Suprapubic skin (tissue), 4 donors: ENCODE measurements at regions not wholly inside any gene's neighbourhood (a gene's known extent, or its start where the extent isn't known, plus 50 kb on each side); places are given as distances from the start of the nearest gene placed in this dataset.

Experiments used
- DNase-seq, 2 donors: peaks; one replicate each; pipeline ENCODE4 v3.0.0-alpha.2; 2019; ENCODE audit warnings: low spot score in 2 of 2
- H3K27ac ChIP-seq: fragments of 200-600 bp; sonication (generic); one replicate; pipeline ENCODE4 v1.5.1; 2019
- H3K27me3 ChIP-seq: fragments of 200-600 bp; sonication (generic); one replicate; pipeline ENCODE4 v1.5.1; 2019
- H3K36me3 ChIP-seq: fragments of 200-600 bp; sonication (generic); one replicate; pipeline ENCODE4 v1.5.1; 2019
- H3K4me1 ChIP-seq: fragments of 200-600 bp; sonication (generic); one replicate; pipeline ENCODE4 v1.5.1; 2019
- H3K4me3 ChIP-seq: fragments of 200-600 bp; sonication (generic); one replicate; pipeline ENCODE4 v1.5.1; 2019; ENCODE audit warnings: mild to moderate bottlenecking
- H3K9me3 ChIP-seq: fragments of 200-600 bp; sonication (generic); one replicate; pipeline ENCODE4 v1.5.1; 2019
- CTCF ChIP-seq, 2 donors: fragments of 200-600 bp in 1 of 2; fragments of 450-650 bp in 1 of 2; sonication (generic) in 1 of 2; IDR thresholded peaks; one replicate each; pipeline ENCODE4 v1.5.1; 2016 to 2019; ENCODE audit warnings: antibody characterized with exemption in 2 of 2, mild to moderate bottlenecking in 1 of 2, moderate library complexity in 1 of 2
- EP300 ChIP-seq: sonication (generic); formaldehyde crosslinking; IDR thresholded peaks from one replicate; pipeline ENCODE4 v1.6.1; 2017; ENCODE audit warnings: antibody characterized with exemption
- POLR2A ChIP-seq, 2 donors: fragments of 450-650 bp; IDR thresholded peaks; one replicate each; pipeline ENCODE4 v1.6.1; 2017; ENCODE audit warnings: antibody characterized with exemption in 2 of 2, mild to moderate bottlenecking in 2 of 2, moderate library complexity in 2 of 2
- POLR2AphosphoS5 ChIP-seq, 3 donors: sonication (generic); formaldehyde crosslinking; IDR thresholded peaks; one replicate each; pipeline ENCODE4 v1.6.1; 2017; ENCODE audit warnings: antibody characterized with exemption in 3 of 3
- WGBS: methylation state at CpG from one replicate; pipeline ENCODE4 v1.1.5; 2018; 5-methylcytosine and 5-hydroxymethylcytosine counted together

GRCh38 chr4:151860561-151861093 lies 99.8 kb upstream of the GATB start:
- H3K27ac ChIP-seq: no peak overlapping the region
- H3K27me3 ChIP-seq: no peaks in the 10 kb centered on the region
- H3K36me3 ChIP-seq: no peaks in the 10 kb centered on the region
- no peaks in the 10 kb centered on the region for H3K9me3 ChIP-seq
- no peak for DNase-seq
- no peaks in the 10 kb centered on the region for H3K4me1 ChIP-seq
- WGBS: 90% methylated on average over 16 of the region's 16 CpGs
- H3K4me3 ChIP-seq: no peak overlapping the region
- TF ChIP-seq CTCF (IDR thresholded peaks at IDR 0.05): no peak
- no peak for TF ChIP-seq POLR2AphosphoS5 (IDR thresholded peaks at IDR 0.05)
- no peak for TF ChIP-seq EP300
- TF ChIP-seq POLR2A (IDR thresholded peaks at IDR 0.05): no peak

- Histone ChIP-seq H3K27ac (no peak overlapping the region), H3K27me3 (no peaks in the 10 kb centered on the region), H3K4me3 (no peak overlapping the region), H3K36me3 (no peaks in the 10 kb centered on the region), H3K4me1 (no peaks in the 10 kb centered on the region), H3K9me3 (no peaks in the 10 kb centered on the region)
- 90% methylated on average over 3 of the region's 3 CpGs for WGBS
- no peak for DNase-seq
- TF ChIP-seq CTCF (IDR thresholded peaks at IDR 0.05): no peak
- no peak for TF ChIP-seq EP300
- TF ChIP-seq POLR2A (IDR thresholded peaks at IDR 0.05): no peak
- TF ChIP-seq POLR2AphosphoS5 (IDR thresholded peaks at IDR 0.05): no peak
Observed at GRCh38 chr4:151859641-151860040, 98.8 kb upstream of the GATB start.

GRCh38 chr4:151858356-151858755 lies 97.5 kb upstream of the GATB start:
- Histone ChIP-seq H3K4me1 (no peaks in the 10 kb centered on the region), H3K27ac (no peak overlapping the region), H3K27me3 (no peaks in the 10 kb centered on the region), H3K9me3 (no peaks in the 10 kb centered on the region), H3K36me3 (no peaks in the 10 kb centered on the region), H3K4me3 (no peak overlapping the region)
- DNase-seq: no peak
- TF ChIP-seq POLR2AphosphoS5 (IDR thresholded peaks at IDR 0.05) (no peak), EP300 (no peak), POLR2A (IDR thresholded peaks at IDR 0.05) (no peak), CTCF (IDR thresholded peaks at IDR 0.05) (no peak)
- WGBS: 80% methylated on average over 4 of the region's 4 CpGs

- Histone ChIP-seq H3K4me3 (no peak overlapping the region), H3K36me3 (no peaks in the 10 kb centered on the region), H3K4me1 (no peaks in the 10 kb centered on the region), H3K9me3 (no peaks in the 10 kb centered on the region), H3K27ac (no peak overlapping the region), H3K27me3 (no peaks in the 10 kb centered on the region)
- TF ChIP-seq POLR2A (IDR thresholded peaks at IDR 0.05) (no peak), EP300 (no peak), CTCF (IDR thresholded peaks at IDR 0.05) (no peak), POLR2AphosphoS5 (IDR thresholded peaks at IDR 0.05) (no peak)
- no peak for DNase-seq
- 32% methylated on average over 4 of the region's 4 CpGs for WGBS
Observed at GRCh38 chr4:151857368-151857767, 96.6 kb upstream of the GATB start.

- H3K27me3 ChIP-seq: no peaks in the 10 kb centered on the region
- H3K27ac ChIP-seq: no peak overlapping the region
- WGBS: 100% methylated on average over 1 of the region's 1 CpG
- no peaks in the 10 kb centered on the region for H3K36me3 ChIP-seq
- TF ChIP-seq CTCF (IDR thresholded peaks at IDR 0.05): no peak
- no peak for TF ChIP-seq EP300
- no peak for TF ChIP-seq POLR2A (IDR thresholded peaks at IDR 0.05)
- TF ChIP-seq POLR2AphosphoS5 (IDR thresholded peaks at IDR 0.05): no peak
- H3K9me3 ChIP-seq: no peaks in the 10 kb centered on the region
- DNase-seq: no peak
- no peak overlapping the region for H3K4me3 ChIP-seq
- H3K4me1 ChIP-seq: peaks cover 12% of the 10 kb centered on the region
Observed at GRCh38 chr4:151855747-151856146, 94.9 kb upstream of the GATB start.
